ENCODE measurements at regions not wholly inside any gene's neighbourhood (a gene's known extent, or its start where the extent isn't known, plus 50 kb on each side); places are given as distances from the start of the nearest gene placed in this dataset.

- peak; percentile 75 for DNase-seq (ENCODE audit: low read depth)
Observed at GRCh38 chr1:29498126-29499103, 262.1 kb downstream of the PTPRU start.

GRCh38 chr1:29497395-29498125 is 261.2 kb downstream of the PTPRU start:
- no peak for DNase-seq (ENCODE audit: low read depth)

DNA sequence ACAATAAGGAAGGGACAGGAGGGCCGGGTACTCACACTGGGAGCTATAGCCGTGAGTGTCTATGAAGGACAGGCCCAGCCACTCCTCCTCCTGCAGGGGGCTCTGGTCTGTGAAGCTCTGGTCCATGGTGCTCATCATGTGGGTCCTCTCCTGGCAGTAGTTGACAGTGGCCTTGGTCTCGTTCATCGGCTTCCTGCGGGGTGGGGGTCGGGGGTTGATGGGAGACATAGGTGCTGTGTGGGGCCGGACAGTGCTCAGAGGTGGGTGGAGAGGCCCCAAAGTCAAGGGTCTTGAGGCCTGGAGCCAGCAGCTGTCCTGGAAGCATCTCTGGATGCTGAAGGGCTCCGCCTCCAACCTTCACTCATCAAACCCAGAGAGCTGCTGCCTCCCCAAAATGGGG is 260.4 kb downstream of the PTPRU start:
- DNase-seq (ENCODE audit: low read depth), result no peak

DNA sequence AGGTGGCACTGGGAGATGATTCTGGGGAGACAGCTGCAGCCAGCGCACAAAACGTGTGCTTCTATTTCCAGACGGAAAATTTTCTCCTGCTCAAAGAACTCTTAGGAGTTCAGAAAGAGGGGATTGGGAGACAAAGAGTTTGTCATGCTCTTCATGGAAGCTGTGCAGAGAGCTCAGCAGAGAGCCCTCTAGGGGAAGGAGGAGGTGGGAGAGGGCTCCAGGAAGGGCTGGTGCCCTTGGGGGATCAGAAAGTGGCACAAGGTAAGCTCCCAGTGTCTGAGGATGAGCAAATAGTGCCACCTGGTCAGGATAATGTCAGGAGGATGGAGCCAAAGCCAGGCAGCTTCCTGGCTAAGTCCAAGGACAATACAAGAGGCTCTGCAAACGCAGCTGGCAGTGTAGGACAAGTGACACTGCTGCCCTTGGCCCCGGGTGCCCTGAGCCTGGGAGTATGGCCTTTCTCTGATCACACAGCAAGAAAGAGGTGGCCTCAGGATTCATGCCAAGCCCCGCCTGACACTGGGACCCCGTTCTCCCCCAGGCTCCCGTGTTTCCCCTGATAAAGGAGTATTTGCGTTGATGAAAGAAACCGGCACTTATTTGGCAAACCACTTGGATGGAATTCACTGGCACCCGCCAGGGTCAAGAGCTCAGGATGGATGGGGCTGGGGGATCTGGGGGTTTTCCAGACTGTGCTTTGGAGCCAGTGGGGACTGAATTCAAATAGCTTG is 254.0 kb downstream of the PTPRU start:
- no peak for DNase-seq (ENCODE audit: low read depth)

DNA sequence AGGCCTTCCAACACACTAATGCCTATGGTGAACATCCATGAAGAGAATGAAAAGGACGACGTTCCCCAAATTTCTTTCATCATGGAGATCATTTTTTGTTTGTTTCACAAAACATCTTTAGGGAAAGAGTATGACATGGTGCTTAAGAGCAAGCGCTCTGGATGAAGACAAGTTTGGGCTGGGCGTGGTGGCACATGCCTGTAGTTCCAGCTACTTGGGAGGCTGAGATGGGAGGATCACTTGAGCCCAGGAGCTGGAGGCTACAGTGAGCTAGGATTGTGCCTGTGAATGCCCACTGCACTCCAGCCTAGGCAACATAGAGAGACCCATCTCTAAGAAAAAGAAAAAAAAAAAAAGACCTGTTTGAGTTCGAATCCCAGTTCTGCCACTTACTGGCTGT is 253.1 kb downstream of the PTPRU start:
- no peak for DNase-seq (ENCODE audit: low read depth)

GRCh38 chr1:29488794-29489311 is 252.5 kb downstream of the PTPRU start:
- no peak for DNase-seq (ENCODE audit: low read depth)

DNA sequence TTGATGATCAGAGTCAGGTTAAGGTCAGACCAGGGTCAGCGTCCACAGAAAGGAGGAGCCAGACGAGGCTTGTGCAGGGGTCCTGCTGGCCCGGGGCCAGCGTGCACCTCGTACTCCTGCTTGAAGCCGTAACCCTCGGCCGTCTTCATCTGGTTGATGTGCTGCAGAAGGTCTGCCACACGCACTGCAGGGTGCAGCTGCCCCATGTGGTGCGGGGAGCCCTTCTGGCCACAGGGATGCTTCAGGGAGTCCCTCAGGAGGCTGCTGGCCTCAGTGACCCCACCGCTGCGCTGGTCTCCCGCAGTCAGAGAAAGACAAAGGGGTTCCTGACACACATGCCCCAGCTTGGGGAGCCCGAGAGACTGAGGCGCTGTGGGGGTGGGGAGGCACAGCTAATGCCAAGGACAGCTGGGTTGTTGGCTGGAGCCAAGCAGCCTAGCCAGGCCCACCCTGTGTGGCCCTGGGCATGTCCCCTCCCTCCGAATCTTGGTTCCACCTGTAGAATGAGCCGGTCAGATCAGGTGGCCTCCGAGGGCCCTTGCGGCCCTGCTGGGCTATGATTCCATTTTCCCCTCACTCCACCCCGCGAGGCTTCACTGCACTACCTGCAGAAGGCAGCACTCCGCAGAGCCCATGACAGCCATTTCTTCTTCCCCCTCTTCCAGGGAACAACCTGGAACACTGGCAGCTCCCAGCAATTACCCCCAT is 251.9 kb downstream of the PTPRU start:
- DNase-seq (ENCODE audit: low read depth), result no peak

DNA sequence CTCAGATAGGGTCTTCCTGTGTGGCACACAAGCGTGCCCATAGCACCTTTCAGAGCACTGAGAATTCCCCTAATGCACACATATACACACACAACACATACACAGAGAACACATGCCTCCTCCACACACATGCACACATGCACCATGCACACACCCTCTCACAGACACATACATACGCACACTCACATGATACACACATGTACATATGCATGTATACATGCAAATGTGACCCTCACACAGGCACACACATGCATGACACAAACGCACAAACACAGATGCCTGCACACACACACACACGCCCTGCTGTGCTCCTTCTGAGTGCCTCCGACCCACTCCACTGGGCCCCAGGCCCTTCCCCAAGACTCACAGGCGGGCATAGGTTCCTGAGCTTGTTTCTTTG is 251.0 kb downstream of the PTPRU start:
- DNase-seq (ENCODE audit: low read depth), result no peak

DNA sequence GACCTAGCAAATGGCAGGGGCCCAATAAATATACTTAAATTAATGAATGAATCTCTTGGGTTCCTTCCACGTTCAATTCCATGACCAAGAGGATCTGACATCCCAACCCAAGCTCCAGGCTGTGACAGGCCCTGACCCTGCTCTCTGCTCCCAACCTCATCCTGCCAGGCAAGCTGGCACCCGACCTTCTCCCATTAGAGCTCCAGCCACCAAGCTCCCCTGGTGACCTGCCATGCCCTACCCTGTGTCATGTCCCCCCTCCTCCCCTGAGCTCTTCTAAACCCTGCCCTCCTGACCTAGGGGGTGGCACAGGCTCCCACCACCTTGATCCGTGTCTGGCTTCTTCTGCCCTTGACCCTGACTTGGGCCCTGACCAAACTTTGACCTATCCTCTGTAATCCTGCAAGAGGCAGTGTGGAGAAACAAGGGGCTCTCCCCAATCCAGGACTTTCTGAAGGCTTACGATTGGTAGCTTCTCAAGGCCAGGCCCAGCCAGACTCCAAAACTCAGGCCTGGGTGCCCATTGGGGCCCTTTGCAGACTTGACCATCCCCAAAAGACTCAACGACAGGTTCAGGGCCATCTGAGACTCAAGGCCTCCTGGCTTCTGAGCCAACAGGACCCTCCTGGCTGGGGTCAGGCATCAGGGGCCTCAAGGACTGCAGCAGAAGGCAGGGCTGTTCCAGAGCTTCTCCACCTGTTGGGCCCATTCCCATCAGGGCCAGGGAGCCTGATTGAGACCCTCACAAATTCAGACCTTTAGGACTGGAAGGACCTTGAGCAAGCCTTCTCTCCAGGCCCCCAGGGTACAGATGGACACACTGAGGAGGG is 249.0 kb downstream of the PTPRU start:
- no peak for DNase-seq (ENCODE audit: low read depth)

GRCh38 chr1:29482991-29483390 is 246.7 kb downstream of the PTPRU start:
- DNase-seq (ENCODE audit: low read depth), result no peak

- no peak for DNase-seq (ENCODE audit: low read depth)
Observed at GRCh38 chr1:29482064-29482463, 245.7 kb downstream of the PTPRU start.

DNA sequence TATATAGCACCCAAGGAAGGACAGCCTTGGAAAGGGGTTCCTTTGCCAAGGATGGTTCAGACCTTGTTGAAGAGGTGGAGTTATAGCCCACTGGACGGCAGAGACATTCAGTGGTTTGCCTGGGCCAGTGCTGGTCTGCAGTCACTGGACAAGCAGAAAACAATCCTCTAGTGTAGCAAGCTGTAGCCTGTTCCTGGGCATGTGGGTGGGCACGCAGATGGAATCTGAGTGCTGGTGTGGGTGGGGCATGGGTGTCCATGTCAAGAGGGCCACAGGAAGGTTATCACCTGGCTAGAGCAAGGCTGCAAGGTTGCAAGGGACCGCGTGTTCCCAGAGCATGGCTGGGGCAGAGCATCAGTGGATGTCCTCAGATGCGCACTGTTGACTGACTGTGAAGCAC is 244.7 kb downstream of the PTPRU start:
- DNase-seq (ENCODE audit: low read depth), result no peak

- DNase-seq (ENCODE audit: low read depth), result no peak
Observed at GRCh38 chr1:29478879-29479278, 242.6 kb downstream of the PTPRU start.

DNA sequence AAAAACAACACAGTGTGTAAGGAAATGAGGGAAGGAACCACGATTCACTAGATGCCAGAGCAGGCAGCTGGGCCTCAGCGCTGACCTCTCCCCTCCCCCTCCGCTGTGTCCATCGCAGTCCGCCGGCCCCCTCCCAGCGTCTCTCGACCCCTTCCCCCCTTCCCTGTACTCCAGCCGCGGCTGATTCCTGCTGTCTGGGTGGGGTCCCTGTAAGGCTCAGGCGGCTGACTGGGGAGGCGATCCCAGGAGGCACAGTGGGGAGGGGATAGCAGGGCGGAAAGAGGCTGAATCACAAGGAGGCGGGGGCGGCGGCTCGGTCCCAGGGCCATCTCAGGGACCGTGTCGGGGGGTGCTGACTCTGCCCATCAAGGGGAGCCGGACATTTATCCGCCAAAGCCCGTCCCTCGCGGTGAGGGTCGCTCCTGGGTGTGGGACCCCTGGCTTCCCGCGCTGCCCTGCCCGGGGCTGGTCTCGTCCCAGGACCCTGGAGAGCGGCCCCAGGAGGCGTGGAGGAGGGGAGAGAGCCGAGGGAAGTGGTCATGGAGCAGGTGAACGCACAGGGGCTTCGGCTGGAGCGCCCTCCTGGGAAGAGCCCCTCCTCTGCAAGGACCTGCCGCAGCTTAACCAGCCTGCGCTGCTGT is 241.9 kb downstream of the PTPRU start:
- no peak for DNase-seq (ENCODE audit: low read depth)

DNA sequence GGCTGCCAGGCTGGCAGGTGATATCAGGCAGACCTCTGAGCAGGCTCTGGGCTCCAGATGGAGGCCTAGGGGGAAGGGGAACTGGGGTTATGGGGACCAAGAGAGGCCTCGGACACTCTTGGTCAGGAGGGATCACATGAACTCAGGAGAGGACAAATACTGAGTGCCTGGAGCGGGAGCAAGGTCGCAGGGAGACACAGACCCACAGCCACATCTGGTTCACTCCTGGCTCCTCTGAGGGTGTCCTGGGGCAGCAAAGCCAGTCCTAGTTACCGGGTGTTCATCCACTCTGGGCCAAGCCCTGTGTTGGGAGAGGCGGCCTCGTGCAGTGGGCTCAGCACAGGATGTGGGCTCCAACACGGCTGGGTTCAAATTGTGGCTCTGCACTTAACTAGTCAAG is 239.0 kb downstream of the PTPRU start:
- DNase-seq (ENCODE audit: low read depth), result no peak

GRCh38 chr1:29474274-29475244 is 238.2 kb downstream of the PTPRU start:
- no peak for DNase-seq (ENCODE audit: low read depth)

DNA sequence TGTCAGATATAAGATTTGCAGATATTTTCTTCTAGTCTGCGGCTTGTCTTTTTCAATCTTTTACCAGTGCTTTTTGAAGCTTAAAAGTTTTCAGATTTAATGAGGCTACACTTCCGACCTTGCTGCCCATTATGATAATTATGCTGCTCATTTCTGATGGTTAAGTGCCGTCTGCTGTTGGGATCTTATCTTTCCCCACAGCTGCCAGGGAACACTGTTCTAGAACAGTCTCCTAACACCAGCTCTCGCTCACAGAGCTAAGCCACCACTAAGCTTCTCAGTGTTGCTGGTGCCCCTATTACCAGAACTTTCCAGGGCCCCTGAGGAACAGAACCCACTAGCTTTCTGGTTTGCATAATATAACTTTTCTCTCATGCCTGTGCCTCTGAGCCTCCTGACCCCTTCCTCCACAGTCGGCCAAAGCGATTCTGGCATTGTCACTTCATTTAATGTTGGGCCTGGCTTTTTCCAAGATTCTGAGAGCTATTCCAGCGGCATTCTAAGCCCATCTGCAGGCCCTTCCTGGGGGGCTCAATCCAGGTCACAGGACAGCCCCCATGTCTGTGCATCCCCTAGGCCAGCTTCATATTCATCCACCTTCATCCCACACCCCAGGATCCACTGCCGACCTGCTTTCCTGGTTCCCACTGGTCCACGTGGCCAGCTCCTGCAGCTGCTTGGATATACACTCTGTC is 237.0 kb downstream of the PTPRU start:
- no peak for DNase-seq (ENCODE audit: low read depth)
